Parathyroid adenoma (tissue), 2 donors: ENCODE measurements at regions not wholly inside any gene's neighbourhood (a gene's known extent, or its start where the extent isn't known, plus 50 kb on each side); places are given as distances from the start of the nearest gene placed in this dataset.

Experiments used
- H2AFZ ChIP-seq: fragments of 300-600 bp; sonication (generic); one replicate; pipeline ENCODE4 v1.7.0; 2017; ENCODE audit warnings: antibody characterized with exemption, mild to moderate bottlenecking
- H3K27ac ChIP-seq: fragments of 300-600 bp; sonication (generic); one replicate; pipeline ENCODE4 v1.7.0; 2017
- H3K27me3 ChIP-seq: fragments of 300-600 bp; sonication (generic); one replicate; pipeline ENCODE4 v1.7.0; 2017; ENCODE audit warnings: low read length; ENCODE audit not compliant: control insufficient read depth, insufficient read depth
- H3K36me3 ChIP-seq: fragments of 300-600 bp; sonication (generic); one replicate; pipeline ENCODE4 v1.7.0; 2017; ENCODE audit warnings: low read length; ENCODE audit not compliant: control insufficient read depth, insufficient read depth
- H3K4me1 ChIP-seq: fragments of 300-600 bp; sonication (generic); one replicate; pipeline ENCODE4 v1.7.0; 2017; ENCODE audit warnings: control low read depth
- H3K4me2 ChIP-seq: fragments of 300-600 bp; sonication (generic); one replicate; pipeline ENCODE4 v1.7.0; 2017; ENCODE audit warnings: low read length
- H3K4me3 ChIP-seq: fragments of 300-600 bp; sonication (generic); one replicate; pipeline ENCODE4 v1.7.0; 2017; ENCODE audit warnings: low read depth, low read length
- H3K79me2 ChIP-seq: fragments of 300-600 bp; sonication (generic); one replicate; pipeline ENCODE4 v1.7.0; 2017; ENCODE audit warnings: control low read depth
- H3K9ac ChIP-seq: fragments of 300-600 bp; sonication (generic); one replicate; pipeline ENCODE4 v1.7.0; 2017; ENCODE audit warnings: mild to moderate bottlenecking
- H3K9me3 ChIP-seq: fragments of 300-600 bp; sonication (generic); one replicate; pipeline ENCODE4 v1.7.0; 2017; ENCODE audit warnings: low read length; ENCODE audit not compliant: control insufficient read depth
- CTCF ChIP-seq: fragments of 300-600 bp; sonication (generic); IDR thresholded peaks from one replicate; pipeline ENCODE4 v1.7.0; 2017; ENCODE audit warnings: antibody characterized with exemption, mild to moderate bottlenecking
- donor health status: primary hyperparathyroidism.

GRCh38 chr2:102943251-102943650, 181.4 kb downstream of the TMEM182 start:
- Histone ChIP-seq H3K79me2 (no peaks in the 10 kb centered on the region), H2AFZ (no peak overlapping the region), H3K27ac (no peak overlapping the region), H3K4me3 (no peak overlapping the region), H3K36me3 (no peaks in the 10 kb centered on the region), H3K4me1 (no peaks in the 10 kb centered on the region), H3K4me2 (no peak overlapping the region), H3K9ac (no peak overlapping the region), H3K9me3 (no peaks in the 10 kb centered on the region), H3K27me3 (no peaks in the 10 kb centered on the region)
- no peak for TF ChIP-seq CTCF

GRCh38 chr2:102950371-102950946, 188.6 kb downstream of the TMEM182 start:
- TF ChIP-seq CTCF: no peak
- no peaks in the 10 kb centered on the region for H3K9me3 ChIP-seq
- H3K4me1 ChIP-seq: no peaks in the 10 kb centered on the region
- no peak overlapping the region for H3K4me2 ChIP-seq
- H3K27ac ChIP-seq: no peak overlapping the region
- no peak overlapping the region for H2AFZ ChIP-seq
- H3K9ac ChIP-seq: no peak overlapping the region
- no peaks in the 10 kb centered on the region for H3K36me3 ChIP-seq
- no peaks in the 10 kb centered on the region for H3K79me2 ChIP-seq
- no peaks in the 10 kb centered on the region for H3K27me3 ChIP-seq
- no peak overlapping the region for H3K4me3 ChIP-seq

- Histone ChIP-seq H3K79me2 (no peaks in the 10 kb centered on the region), H3K27me3 (no peaks in the 10 kb centered on the region), H3K4me3 (no peak overlapping the region), H2AFZ (no peak overlapping the region), H3K36me3 (no peaks in the 10 kb centered on the region), H3K4me2 (no peak overlapping the region), H3K4me1 (no peaks in the 10 kb centered on the region), H3K9me3 (no peaks in the 10 kb centered on the region), H3K9ac (no peak overlapping the region), H3K27ac (no peak overlapping the region)
- no peak for TF ChIP-seq CTCF
Observed at GRCh38 chr2:102951249-102951648, 189.4 kb downstream of the TMEM182 start.

- H3K27ac ChIP-seq: no peak overlapping the region
Observed at GRCh38 chr2:102967451-102967850, 205.6 kb downstream of the TMEM182 start.

More at GRCh38 chr2:102967451-102967850, 205.6 kb downstream of the TMEM182 start:
- no peaks in the 10 kb centered on the region for H3K36me3 ChIP-seq
- H2AFZ ChIP-seq: no peak overlapping the region
- no peaks in the 10 kb centered on the region for H3K27me3 ChIP-seq
- H3K4me1 ChIP-seq: no peaks in the 10 kb centered on the region
- TF ChIP-seq CTCF: no peak
- H3K79me2 ChIP-seq: no peaks in the 10 kb centered on the region
- H3K4me2 ChIP-seq: no peak overlapping the region
- H3K9ac ChIP-seq: no peak overlapping the region
- no peaks in the 10 kb centered on the region for H3K9me3 ChIP-seq
- no peak overlapping the region for H3K4me3 ChIP-seq
